Mesendoderm (in vitro differentiated cells): ENCODE measurements at regions not wholly inside any gene's neighbourhood (a gene's known extent, or its start where the extent isn't known, plus 50 kb on each side); places are given as distances from the start of the nearest gene placed in this dataset.

Source experiments
- DNase-seq: peaks from one replicate; pipeline ENCODE4 v3.0.0; 2013
- H2AK5ac ChIP-seq: 2 replicates; pipeline ENCODE4 v1.6.1; 2013; ENCODE audit warnings: low read length, inconsistent platforms
- H2BK120ac ChIP-seq: 2 replicates; pipeline ENCODE4 v1.6.1; 2013; ENCODE audit warnings: low read depth, mild to moderate bottlenecking, low read length, moderate library complexity, mixed read lengths
- H2BK15ac ChIP-seq: replicated peaks from 2 replicates; pipeline ENCODE4 v1.6.1; 2013; ENCODE audit warnings: low read depth, mild to moderate bottlenecking, moderate library complexity
- H2BK5ac ChIP-seq: 2 replicates; pipeline ENCODE4 v1.6.1; 2013; ENCODE audit warnings: low read length, inconsistent platforms
- H3K18ac ChIP-seq: 2 replicates; pipeline ENCODE4 v1.6.1; 2013; ENCODE audit warnings: mild to moderate bottlenecking, low read length, mixed read lengths
- H3K23ac ChIP-seq: one replicate; pipeline ENCODE4 v1.6.1; 2013; ENCODE audit warnings: low read length
- H3K27ac ChIP-seq: 2 replicates; pipeline ENCODE4 v1.5.1; 2013; ENCODE audit warnings: low read depth, mild to moderate bottlenecking, inconsistent platforms, low read length, moderate library complexity
- H3K27me3 ChIP-seq: 2 replicates; pipeline ENCODE4 v1.6.1; 2013; ENCODE audit warnings: low read length, control low read depth, mild to moderate bottlenecking, inconsistent platforms; ENCODE audit not compliant: insufficient read depth, poor library complexity
- H3K36me3 ChIP-seq: 2 replicates; pipeline ENCODE4 v1.6.1; 2013; ENCODE audit warnings: low read length, inconsistent platforms; ENCODE audit not compliant: control insufficient read depth, insufficient read depth
- H3K4ac ChIP-seq: one replicate; pipeline ENCODE4 v1.6.1; 2013; ENCODE audit warnings: low read depth, mild to moderate bottlenecking, low read length, moderate library complexity
- H3K4me1 ChIP-seq: 2 replicates; pipeline ENCODE4 v1.6.1; 2013; ENCODE audit warnings: low read depth, low read length, inconsistent platforms; ENCODE audit not compliant: control insufficient read depth
- H3K4me2 ChIP-seq: 2 replicates; pipeline ENCODE4 v1.6.1; 2013; ENCODE audit warnings: low read length
- H3K4me3 ChIP-seq: 2 replicates; pipeline ENCODE4 v1.5.1; 2013; ENCODE audit warnings: mild to moderate bottlenecking, low read length
- H3K56ac ChIP-seq: one replicate; pipeline ENCODE4 v1.6.1; 2013; ENCODE audit warnings: low read length
- H3K79me1 ChIP-seq: 2 replicates; pipeline ENCODE4 v1.6.1; 2013; ENCODE audit warnings: low read length, inconsistent platforms
- H3K79me2 ChIP-seq: 2 replicates; pipeline ENCODE4 v1.6.1; 2013; ENCODE audit warnings: mild to moderate bottlenecking, low read length; ENCODE audit not compliant: control insufficient read depth, insufficient read depth
- H3K9ac ChIP-seq: 2 replicates; pipeline ENCODE4 v1.6.1; 2013; ENCODE audit warnings: low read length, inconsistent platforms
- H4K5ac ChIP-seq: one replicate; pipeline ENCODE4 v1.6.1; 2013; ENCODE audit warnings: low read length
- H4K8ac ChIP-seq: one replicate; pipeline ENCODE4 v1.6.1; 2013; ENCODE audit warnings: low read depth, mild to moderate bottlenecking, control low read depth, low read length, moderate library complexity
- WGBS: extraction: QIAGEN DNeasy Blood & Tissue Kit; methylation state at CpG from one replicate; pipeline ENCODE4 v1.1.7; 2013; ENCODE audit warnings: low lambda C conversion rate, missing lambda C conversion rate; ENCODE audit not compliant: insufficient coverage; ENCODE audit errors: extremely low coverage; 5-methylcytosine and 5-hydroxymethylcytosine counted together

- Histone ChIP-seq H4K5ac (no peak overlapping the region), H3K27me3 (no peaks in the 10 kb centered on the region), H3K18ac (no peak overlapping the region), H3K4me3 (no peak overlapping the region), H2AK5ac (no peak overlapping the region), H4K8ac (no peak overlapping the region), H3K79me2 (no peaks in the 10 kb centered on the region), H3K36me3 (no peaks in the 10 kb centered on the region), H3K4me1 (no peaks in the 10 kb centered on the region), H3K27ac (no peak overlapping the region), H2BK5ac (no peak overlapping the region), H3K4ac (no peak overlapping the region), H3K4me2 (no peak overlapping the region), H3K79me1 (no peaks in the 10 kb centered on the region), H2BK15ac (no peak overlapping the region), H3K56ac (no peak overlapping the region), H2BK120ac (no peak overlapping the region), H3K23ac (no peak overlapping the region), H3K9ac (no peak overlapping the region)
- DNase-seq = no peak
- no CpG with 5 or more reads among the region's 1 CpG for WGBS
Measured at GRCh38 chr17:63142836-63143235, 176.8 kb downstream of the TANC2 start.

GRCh38 chr17:63150490-63150889, 184.5 kb downstream of the TANC2 start:
- no peak overlapping the region for H2BK15ac ChIP-seq
- H3K9ac ChIP-seq = no peak overlapping the region
- no peak overlapping the region for H4K8ac ChIP-seq
- no peak overlapping the region for H3K23ac ChIP-seq
- H3K27ac ChIP-seq = no peak overlapping the region
- no peak overlapping the region for H2AK5ac ChIP-seq
- H3K79me2 ChIP-seq = no peaks in the 10 kb centered on the region
- no peak for DNase-seq
- no peaks in the 10 kb centered on the region for H3K79me1 ChIP-seq
- no peak overlapping the region for H2BK120ac ChIP-seq
- H4K5ac ChIP-seq = no peak overlapping the region
- peaks cover 3% of the 10 kb centered on the region for H3K4me1 ChIP-seq
- no peak overlapping the region for H2BK5ac ChIP-seq
- no CpG with 5 or more reads among the region's 1 CpG for WGBS
- H3K18ac ChIP-seq = no peak overlapping the region
- H3K4me3 ChIP-seq = no peak overlapping the region
- no peak overlapping the region for H3K4me2 ChIP-seq
- H3K36me3 ChIP-seq = no peaks in the 10 kb centered on the region
- no peaks in the 10 kb centered on the region for H3K27me3 ChIP-seq
- H3K56ac ChIP-seq = no peak overlapping the region
- H3K4ac ChIP-seq = no peak overlapping the region

- Histone ChIP-seq H3K4me2 (no peak overlapping the region), H3K4me1 (peaks cover 3% of the 10 kb centered on the region), H4K8ac (no peak overlapping the region)
Measured at GRCh38 chr17:63150994-63151464, 185.0 kb downstream of the TANC2 start.

GRCh38 chr17:63151941-63152523, 186.0 kb downstream of the TANC2 start:
- H3K4ac ChIP-seq = no peak overlapping the region
- no peaks in the 10 kb centered on the region for H3K36me3 ChIP-seq
- WGBS = no CpG with 5 or more reads among the region's 4 CpGs
- H3K18ac ChIP-seq = no peak overlapping the region
- H3K4me1 ChIP-seq = peaks cover 3% of the 10 kb centered on the region
- H3K4me3 ChIP-seq = no peak overlapping the region
- no peak overlapping the region for H2BK120ac ChIP-seq
- H3K23ac ChIP-seq = no peak overlapping the region
- no peak overlapping the region for H3K56ac ChIP-seq
- H2AK5ac ChIP-seq = no peak overlapping the region
- H3K9ac ChIP-seq = no peak overlapping the region
- no peak overlapping the region for H4K8ac ChIP-seq
- no peaks in the 10 kb centered on the region for H3K79me1 ChIP-seq
- no peak overlapping the region for H3K4me2 ChIP-seq
- H2BK15ac ChIP-seq = no peak overlapping the region
- no peaks in the 10 kb centered on the region for H3K79me2 ChIP-seq
- H3K27ac ChIP-seq = no peak overlapping the region
- H4K5ac ChIP-seq = no peak overlapping the region
- H2BK5ac ChIP-seq = no peak overlapping the region
- H3K27me3 ChIP-seq = no peaks in the 10 kb centered on the region
- peak; percentile 76 for DNase-seq

More at GRCh38 chr17:63150994-63151464, 185.0 kb downstream of the TANC2 start:
- H2BK5ac ChIP-seq = no peak overlapping the region
- peak; percentile 18 for DNase-seq
- no peak overlapping the region for H4K5ac ChIP-seq
- no peak overlapping the region for H3K9ac ChIP-seq
- WGBS = no CpG with 5 or more reads among the region's 4 CpGs
- H2AK5ac ChIP-seq = no peak overlapping the region
- no peak overlapping the region for H2BK120ac ChIP-seq
- H3K18ac ChIP-seq = no peak overlapping the region
- no peaks in the 10 kb centered on the region for H3K27me3 ChIP-seq
- H3K79me1 ChIP-seq = no peaks in the 10 kb centered on the region
- no peaks in the 10 kb centered on the region for H3K36me3 ChIP-seq
- H3K27ac ChIP-seq = no peak overlapping the region
- no peak overlapping the region for H3K56ac ChIP-seq
- H3K4ac ChIP-seq = no peak overlapping the region
- H2BK15ac ChIP-seq = no peak overlapping the region
- no peak overlapping the region for H3K23ac ChIP-seq
- no peaks in the 10 kb centered on the region for H3K79me2 ChIP-seq
- H3K4me3 ChIP-seq = no peak overlapping the region

- H3K27me3 ChIP-seq = no peaks in the 10 kb centered on the region
- no peak overlapping the region for H3K4ac ChIP-seq
- no peak overlapping the region for H3K4me2 ChIP-seq
- no peak for DNase-seq
- WGBS = no CpG with 5 or more reads among the region's 1 CpG
- H3K23ac ChIP-seq = no peak overlapping the region
- H4K8ac ChIP-seq = no peak overlapping the region
- H3K79me1 ChIP-seq = no peaks in the 10 kb centered on the region
- peaks cover 3% of the 10 kb centered on the region for H3K4me1 ChIP-seq
- H2BK120ac ChIP-seq = peak overlapping the region; percentile 45
- no peaks in the 10 kb centered on the region for H3K79me2 ChIP-seq
- H3K56ac ChIP-seq = no peak overlapping the region
- H3K4me3 ChIP-seq = no peak overlapping the region
- no peak overlapping the region for H3K9ac ChIP-seq
- H2BK15ac ChIP-seq = no peak overlapping the region
- no peaks in the 10 kb centered on the region for H3K36me3 ChIP-seq
- H2AK5ac ChIP-seq = no peak overlapping the region
- no peak overlapping the region for H3K27ac ChIP-seq
- H3K18ac ChIP-seq = peak overlapping the region; percentile 68
- H2BK5ac ChIP-seq = no peak overlapping the region
- H4K5ac ChIP-seq = no peak overlapping the region
Measured at GRCh38 chr17:63153488-63153887, 187.5 kb downstream of the TANC2 start.
